Hepatocyte (in vitro differentiated cells): ENCODE measurements at regions not wholly inside any gene's neighbourhood (a gene's known extent, or its start where the extent isn't known, plus 50 kb on each side); places are given as distances from the start of the nearest gene placed in this dataset.

ENCODE experiments used
- EZH2 ChIP-seq: fragments of 200-600 bp; sonication (generic); IDR thresholded peaks from 2 replicates; pipeline ENCODE4 v1.6.1; 2016; ENCODE audit warnings: antibody characterized with exemption, mild to moderate bottlenecking, borderline replicate concordance
- EZH2phosphoT487 ChIP-seq: fragments of 200-600 bp; sonication (generic); IDR thresholded peaks from one replicate; pipeline ENCODE4 v1.6.1; 2018; ENCODE audit warnings: antibody characterized with exemption, mild to moderate bottlenecking, low read depth, moderate library complexity; ENCODE audit not compliant: unreplicated experiment, severe bottlenecking
- TF ChIP-seq, protein P1 (sequence below): fragments of 200-600 bp; sonication (generic); IDR thresholded peaks from 2 replicates; pipeline ENCODE4 v1.5.1; 2016; ENCODE audit warnings: antibody characterized with exemption, mild to moderate bottlenecking; ENCODE audit not compliant: poor library complexity

DNA sequence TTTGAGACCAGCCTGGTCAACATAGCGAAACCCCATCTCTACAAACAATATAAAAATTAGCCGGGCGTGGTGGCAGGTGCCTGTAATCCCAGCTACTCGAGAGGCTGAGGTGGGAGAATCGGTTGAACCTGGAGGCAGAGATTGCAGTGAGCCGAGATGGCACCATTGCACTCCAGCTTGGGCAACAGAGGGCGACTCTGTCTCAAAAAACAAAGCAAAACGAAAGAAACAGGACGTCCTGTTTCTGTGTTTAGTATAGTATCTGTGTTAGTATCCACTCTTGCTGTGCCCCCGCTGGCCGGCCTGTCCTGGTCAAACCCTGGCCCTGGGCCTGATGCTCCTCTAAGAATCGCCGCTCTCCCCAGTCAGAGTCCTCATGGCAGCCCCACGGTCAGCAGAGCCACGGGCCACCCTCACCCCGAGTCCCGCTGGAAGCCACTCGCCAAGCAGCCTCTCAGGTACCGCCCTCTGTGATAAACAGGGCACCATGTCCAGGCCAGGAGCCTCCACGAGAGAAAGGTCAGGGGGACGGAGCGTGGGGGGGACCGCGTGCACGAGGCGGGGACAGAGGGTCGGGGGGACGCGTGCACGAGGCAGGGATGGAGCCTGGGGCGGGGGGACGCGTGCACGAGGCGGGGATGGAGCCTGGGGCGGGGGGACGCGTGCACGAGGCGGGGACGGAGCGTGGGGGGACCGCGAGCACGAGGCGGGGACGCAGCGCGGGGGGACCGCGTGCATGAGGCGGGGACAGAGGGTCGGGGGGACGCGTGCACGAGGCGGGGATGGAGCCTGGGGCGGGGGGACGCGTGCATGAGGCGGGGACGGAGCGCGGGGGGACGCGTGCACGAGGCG, 384.5 kb downstream of the SMOC2 start:
- TF ChIP-seq, protein P1, sequence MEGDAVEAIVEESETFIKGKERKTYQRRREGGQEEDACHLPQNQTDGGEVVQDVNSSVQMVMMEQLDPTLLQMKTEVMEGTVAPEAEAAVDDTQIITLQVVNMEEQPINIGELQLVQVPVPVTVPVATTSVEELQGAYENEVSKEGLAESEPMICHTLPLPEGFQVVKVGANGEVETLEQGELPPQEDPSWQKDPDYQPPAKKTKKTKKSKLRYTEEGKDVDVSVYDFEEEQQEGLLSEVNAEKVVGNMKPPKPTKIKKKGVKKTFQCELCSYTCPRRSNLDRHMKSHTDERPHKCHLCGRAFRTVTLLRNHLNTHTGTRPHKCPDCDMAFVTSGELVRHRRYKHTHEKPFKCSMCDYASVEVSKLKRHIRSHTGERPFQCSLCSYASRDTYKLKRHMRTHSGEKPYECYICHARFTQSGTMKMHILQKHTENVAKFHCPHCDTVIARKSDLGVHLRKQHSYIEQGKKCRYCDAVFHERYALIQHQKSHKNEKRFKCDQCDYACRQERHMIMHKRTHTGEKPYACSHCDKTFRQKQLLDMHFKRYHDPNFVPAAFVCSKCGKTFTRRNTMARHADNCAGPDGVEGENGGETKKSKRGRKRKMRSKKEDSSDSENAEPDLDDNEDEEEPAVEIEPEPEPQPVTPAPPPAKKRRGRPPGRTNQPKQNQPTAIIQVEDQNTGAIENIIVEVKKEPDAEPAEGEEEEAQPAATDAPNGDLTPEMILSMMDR: no peak
- no peak for TF ChIP-seq EZH2phosphoT487
- TF ChIP-seq EZH2: no peak
